ENCODE measurements at regions not wholly inside any gene's neighbourhood (a gene's known extent, or its start where the extent isn't known, plus 50 kb on each side); places are given as distances from the start of the nearest gene placed in this dataset.

- Histone ChIP-seq H2AFZ (ENCODE audit: low read depth) (no peak overlapping the region), H3K4me3 (IDR thresholded peaks at IDR 0.05; ENCODE audit: insufficient read depth, low read depth, low read length) (no peak overlapping the region), H4K20me1 (ENCODE audit: insufficient read depth) (no peaks in the 10 kb centered on the region), H3K4me1 (ENCODE audit: low read depth, poor library complexity, severe bottlenecking) (no peaks in the 10 kb centered on the region), H3K36me3 (ENCODE audit: insufficient read depth) (no peaks in the 10 kb centered on the region), H3K27ac (no peak overlapping the region), H3K79me2 (ENCODE audit: insufficient read depth, low read depth) (no peaks in the 10 kb centered on the region), H3K27me3 (ENCODE audit: insufficient read depth, low read depth) (no peaks in the 10 kb centered on the region), H3K9ac (no peak overlapping the region), H3K4me2 (no peak overlapping the region)
- TF ChIP-seq CTCF (conservative IDR thresholded peaks at IDR 0.05; ENCODE audit: low read depth, low read length): no peak
Measured at GRCh38 chr4:123943976-123944375, 547.4 kb downstream of the SPRY1 start.

GRCh38 chr4:123945301-123945700 lies 548.7 kb downstream of the SPRY1 start:
- H3K4me3 ChIP-seq (IDR thresholded peaks at IDR 0.05; ENCODE audit: insufficient read depth, low read depth, low read length): no peak overlapping the region
- H3K4me1 ChIP-seq (ENCODE audit: low read depth, poor library complexity, severe bottlenecking): no peaks in the 10 kb centered on the region
- no peak overlapping the region for H3K9ac ChIP-seq
- TF ChIP-seq CTCF (conservative IDR thresholded peaks at IDR 0.05; ENCODE audit: low read depth, low read length): no peak
- H2AFZ ChIP-seq (ENCODE audit: low read depth): no peak overlapping the region
- H3K79me2 ChIP-seq (ENCODE audit: insufficient read depth, low read depth): no peaks in the 10 kb centered on the region
- H3K4me2 ChIP-seq: no peak overlapping the region
- no peaks in the 10 kb centered on the region for H4K20me1 ChIP-seq (ENCODE audit: insufficient read depth)
- H3K27ac ChIP-seq: no peak overlapping the region
- H3K36me3 ChIP-seq (ENCODE audit: insufficient read depth): no peaks in the 10 kb centered on the region
- no peaks in the 10 kb centered on the region for H3K27me3 ChIP-seq (ENCODE audit: insufficient read depth, low read depth)

GRCh38 chr4:123950530-123950929 lies 553.9 kb downstream of the SPRY1 start:
- Histone ChIP-seq H3K4me2 (no peak overlapping the region), H3K4me3 (IDR thresholded peaks at IDR 0.05; ENCODE audit: insufficient read depth, low read depth, low read length) (no peak overlapping the region), H3K27me3 (ENCODE audit: insufficient read depth, low read depth) (no peaks in the 10 kb centered on the region), H3K27ac (no peak overlapping the region), H3K4me1 (ENCODE audit: low read depth, poor library complexity, severe bottlenecking) (no peaks in the 10 kb centered on the region), H3K36me3 (ENCODE audit: insufficient read depth) (no peaks in the 10 kb centered on the region), H3K9ac (no peak overlapping the region), H4K20me1 (ENCODE audit: insufficient read depth) (no peaks in the 10 kb centered on the region), H3K79me2 (ENCODE audit: insufficient read depth, low read depth) (no peaks in the 10 kb centered on the region), H2AFZ (ENCODE audit: low read depth) (no peak overlapping the region)
- no peak for TF ChIP-seq CTCF (conservative IDR thresholded peaks at IDR 0.05; ENCODE audit: low read depth, low read length)

GRCh38 chr4:123952530-123953274 lies 556.1 kb downstream of the SPRY1 start:
- TF ChIP-seq CTCF (conservative IDR thresholded peaks at IDR 0.05; ENCODE audit: low read depth, low read length): no peak
- Histone ChIP-seq H3K79me2 (ENCODE audit: insufficient read depth, low read depth) (no peaks in the 10 kb centered on the region), H3K27me3 (ENCODE audit: insufficient read depth, low read depth) (no peaks in the 10 kb centered on the region), H3K9ac (no peak overlapping the region), H3K4me1 (ENCODE audit: low read depth, poor library complexity, severe bottlenecking) (no peaks in the 10 kb centered on the region), H2AFZ (ENCODE audit: low read depth) (no peak overlapping the region), H3K36me3 (ENCODE audit: insufficient read depth) (no peaks in the 10 kb centered on the region), H4K20me1 (ENCODE audit: insufficient read depth) (no peaks in the 10 kb centered on the region), H3K4me2 (no peak overlapping the region), H3K4me3 (IDR thresholded peaks at IDR 0.05; ENCODE audit: insufficient read depth, low read depth, low read length) (no peak overlapping the region), H3K27ac (no peak overlapping the region)

All from KMS-11 (cell line).